Muscle layer of duodenum (tissue), 2 donors: ENCODE measurements at regions not wholly inside any gene's neighbourhood (a gene's known extent, or its start where the extent isn't known, plus 50 kb on each side); places are given as distances from the start of the nearest gene placed in this dataset.
"Not testable (repeated sequence)": the region's sequence is repeated elsewhere in the genome, so short reads cannot be mapped to it uniquely, and the experiment has no call there.

Experiments
- H3K27ac ChIP-seq: one replicate; pipeline ENCODE4 v1.7.0; 2013; ENCODE audit warnings: mild to moderate bottlenecking, low read length
- H3K27me3 ChIP-seq: one replicate; pipeline ENCODE4 v1.7.0; 2013; ENCODE audit warnings: low read depth, mild to moderate bottlenecking, control low read depth, low read length
- H3K36me3 ChIP-seq, 2 donors: one replicate each; pipeline ENCODE4 v1.7.0; 2013; ENCODE audit warnings: low read length in 2 of 2, control low read depth in 1 of 2, mild to moderate bottlenecking in 1 of 2; ENCODE audit not compliant: insufficient read depth in 2 of 2, control insufficient read depth in 1 of 2
- H3K4me1 ChIP-seq, 2 donors: one replicate each; pipeline ENCODE4 v1.7.0; 2013; ENCODE audit warnings: low read length in 2 of 2, mild to moderate bottlenecking in 2 of 2, control low read depth in 1 of 2, moderate library complexity in 1 of 2; ENCODE audit not compliant: insufficient read depth in 2 of 2, control insufficient read depth in 1 of 2
- H3K4me3 ChIP-seq, 2 donors: one replicate each; pipeline ENCODE4 v1.7.0; 2013; ENCODE audit warnings: low read length in 2 of 2, low read depth in 1 of 2, mild to moderate bottlenecking in 1 of 2
- H3K9me3 ChIP-seq, 2 donors: one replicate each; pipeline ENCODE4 v1.7.0; 2013; ENCODE audit warnings: low read length in 2 of 2, control low read depth in 1 of 2, mild to moderate bottlenecking in 1 of 2; ENCODE audit not compliant: control insufficient read depth in 1 of 2
- donor health status: healthy.

DNA sequence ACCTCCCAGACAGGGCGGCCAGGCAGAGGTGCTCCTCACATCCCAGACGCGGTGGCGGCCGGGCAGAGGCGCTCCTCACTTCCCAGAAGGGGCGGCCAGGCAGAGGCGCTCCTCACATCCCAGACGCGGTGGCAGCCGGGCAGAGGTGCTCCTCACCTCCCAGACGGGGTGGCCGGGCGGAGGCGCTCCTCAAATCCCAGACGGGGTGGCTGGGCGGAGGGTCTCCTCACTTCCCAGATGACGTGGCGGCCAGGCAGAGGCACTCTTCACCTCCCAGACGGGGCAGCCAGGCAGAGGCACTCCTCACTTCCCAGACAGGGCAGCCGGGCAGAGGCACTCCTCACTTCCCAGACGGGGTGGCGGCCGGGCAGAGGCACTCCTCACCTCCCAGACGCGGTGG is 247.7 kb upstream of the USP9Y start:
- not testable (repeated sequence) for H3K36me3 ChIP-seq, H3K27me3 ChIP-seq, H3K27ac ChIP-seq, H3K9me3 ChIP-seq, H3K4me3 ChIP-seq, H3K4me1 ChIP-seq

DNA sequence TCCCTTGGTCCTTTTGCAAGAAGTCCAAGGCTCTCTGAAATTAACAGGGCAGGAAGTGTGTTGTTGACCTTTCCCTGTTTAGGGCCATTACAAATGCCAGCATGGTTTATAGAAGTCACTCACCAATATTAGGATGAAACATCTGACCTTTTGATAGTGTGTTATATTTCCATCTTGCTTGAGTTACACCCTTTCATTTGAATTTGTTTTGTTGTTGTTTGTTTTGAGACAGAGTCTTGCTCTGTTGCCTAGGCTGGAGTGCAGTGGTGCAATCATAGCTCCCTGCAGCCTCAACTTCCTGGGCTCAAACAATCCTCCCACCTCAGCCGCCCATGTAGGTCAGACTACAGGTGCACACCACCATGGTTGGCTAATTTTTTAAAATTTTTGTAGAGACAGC is 241.1 kb upstream of the USP9Y start:
- Histone ChIP-seq H3K9me3 (no peaks in the 10 kb centered on the region), H3K36me3 (no peaks in the 10 kb centered on the region), H3K27ac (no peak overlapping the region), H3K27me3 (no peaks in the 10 kb centered on the region), H3K4me3 (no peak overlapping the region), H3K4me1 (no peaks in the 10 kb centered on the region)

DNA sequence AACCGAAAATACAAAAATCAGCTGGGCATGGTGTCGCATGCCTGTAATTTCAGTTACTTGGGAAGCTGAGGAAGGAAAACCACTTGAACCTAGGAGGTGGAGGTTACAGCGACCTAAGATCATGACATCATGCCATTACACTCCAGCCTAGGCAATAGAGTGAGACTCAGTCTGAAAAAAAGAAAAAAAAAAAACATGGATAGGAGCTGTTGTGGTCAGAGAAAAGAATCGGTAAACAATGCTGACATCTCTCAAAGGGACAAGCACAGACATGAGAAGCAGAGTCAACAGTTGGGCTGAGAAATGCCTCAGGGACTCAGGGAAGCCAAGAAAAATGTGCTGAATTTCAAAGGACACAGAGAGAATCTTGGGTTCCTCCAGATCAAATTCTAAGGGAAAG is 236.9 kb upstream of the USP9Y start:
- Histone ChIP-seq H3K9me3 (peaks cover 0 to 5% of the 10 kb centered on the region in 2 donors), H3K4me1 (no peaks in the 10 kb centered on the region), H3K27ac (no peak overlapping the region), H3K27me3 (no peaks in the 10 kb centered on the region), H3K36me3 (no peaks in the 10 kb centered on the region), H3K4me3 (no peak overlapping the region)

DNA sequence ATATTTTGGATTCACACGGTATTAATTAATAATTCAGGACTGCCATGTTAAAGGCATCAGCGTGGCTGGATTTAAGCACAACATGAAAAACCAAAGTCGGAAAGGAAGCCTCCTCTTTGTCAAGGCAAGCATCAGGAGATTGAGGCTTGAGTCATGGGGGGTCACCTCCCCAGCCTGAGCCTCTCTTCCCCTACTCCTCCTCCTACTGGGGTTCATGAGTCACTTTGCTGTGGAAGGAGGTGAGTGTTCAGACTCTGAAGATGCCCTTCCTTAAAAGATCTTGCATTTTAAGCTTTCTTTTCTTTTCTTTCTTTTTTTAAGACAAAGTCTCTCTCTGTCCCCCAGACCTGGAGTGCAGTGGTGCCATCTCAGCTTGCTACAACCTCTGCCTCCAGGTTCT is 235.3 kb upstream of the USP9Y start:
- Histone ChIP-seq H3K4me1 (no peaks in the 10 kb centered on the region), H3K27ac (no peak overlapping the region), H3K4me3 (no peak overlapping the region), H3K9me3 (peaks cover 0 to 5% of the 10 kb centered on the region in 2 donors), H3K36me3 (no peaks in the 10 kb centered on the region), H3K27me3 (no peaks in the 10 kb centered on the region)

DNA sequence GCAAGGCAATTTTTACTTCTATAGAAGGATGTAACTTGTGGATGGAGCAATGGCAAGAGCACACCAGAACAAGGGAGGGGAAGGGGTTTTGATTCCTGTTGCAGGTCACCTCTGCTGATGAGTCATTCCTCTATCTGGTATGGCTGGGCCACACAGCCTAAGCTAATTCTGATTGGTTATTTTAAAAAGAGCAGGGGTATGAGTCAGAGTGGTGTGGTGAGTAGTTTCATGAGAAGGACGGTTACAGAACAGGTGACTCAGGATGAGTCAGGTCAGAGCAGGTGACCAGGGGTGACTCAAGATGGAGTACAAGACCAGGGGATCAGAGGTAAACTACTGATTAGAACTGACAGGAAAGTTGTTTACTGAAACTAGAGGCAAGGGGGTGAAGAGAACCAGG is 231.9 kb upstream of the USP9Y start:
- H3K36me3 ChIP-seq: no peaks in the 10 kb centered on the region
- H3K27me3 ChIP-seq: no peaks in the 10 kb centered on the region
- H3K4me1 ChIP-seq: no peaks in the 10 kb centered on the region
- H3K9me3 ChIP-seq: peaks cover 0 to 5% of the 10 kb centered on the region in 2 donors
- H3K4me3 ChIP-seq: no peak overlapping the region
- no peak overlapping the region for H3K27ac ChIP-seq

DNA sequence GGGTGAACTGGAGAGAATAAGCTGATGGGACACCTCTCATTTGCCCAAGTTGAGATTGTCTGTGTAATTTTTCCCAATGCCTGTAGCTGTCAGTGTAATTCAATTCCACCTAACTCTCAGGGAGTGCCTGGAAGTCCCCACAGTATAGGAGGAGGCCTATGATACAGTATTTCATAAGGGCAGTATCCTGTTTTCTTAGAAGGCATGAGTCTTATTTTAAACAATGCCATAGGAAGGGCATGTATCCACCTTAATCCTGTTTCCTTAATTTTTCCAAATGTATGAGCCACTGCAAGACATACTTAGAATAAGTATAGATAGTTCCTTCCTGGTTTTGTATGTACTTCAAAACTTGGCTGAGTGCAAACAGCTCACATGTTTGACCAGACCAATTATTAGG is 226.6 kb upstream of the USP9Y start:
- no peaks in the 10 kb centered on the region for H3K9me3 ChIP-seq
- no peaks in the 10 kb centered on the region for H3K27me3 ChIP-seq
- no peak overlapping the region for H3K27ac ChIP-seq
- no peaks in the 10 kb centered on the region for H3K36me3 ChIP-seq
- no peak overlapping the region for H3K4me3 ChIP-seq
- no peaks in the 10 kb centered on the region for H3K4me1 ChIP-seq

DNA sequence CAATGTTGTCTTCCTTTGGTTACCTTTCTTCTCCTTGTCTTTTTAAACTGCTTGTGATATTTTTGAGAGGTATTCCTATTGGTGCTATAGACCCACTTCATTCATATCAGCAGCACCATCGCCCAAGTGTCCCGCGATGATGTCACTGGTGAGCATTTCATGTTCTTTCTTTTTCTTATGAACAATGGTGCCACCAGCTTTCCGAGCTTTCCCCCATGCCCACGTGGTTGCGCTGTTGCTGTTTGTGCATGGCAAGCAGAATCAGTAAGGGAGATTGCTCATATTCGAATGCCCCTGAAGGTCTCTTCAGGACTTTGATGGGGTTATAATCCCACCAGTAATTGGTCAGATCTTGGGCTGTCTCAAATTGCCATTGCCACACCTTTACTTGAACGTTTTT is 221.6 kb upstream of the USP9Y start:
- no peak overlapping the region for H3K27ac ChIP-seq
- no peaks in the 10 kb centered on the region for H3K36me3 ChIP-seq
- H3K9me3 ChIP-seq: no peaks in the 10 kb centered on the region
- H3K4me3 ChIP-seq: no peak overlapping the region
- no peaks in the 10 kb centered on the region for H3K27me3 ChIP-seq
- H3K4me1 ChIP-seq: no peaks in the 10 kb centered on the region

DNA sequence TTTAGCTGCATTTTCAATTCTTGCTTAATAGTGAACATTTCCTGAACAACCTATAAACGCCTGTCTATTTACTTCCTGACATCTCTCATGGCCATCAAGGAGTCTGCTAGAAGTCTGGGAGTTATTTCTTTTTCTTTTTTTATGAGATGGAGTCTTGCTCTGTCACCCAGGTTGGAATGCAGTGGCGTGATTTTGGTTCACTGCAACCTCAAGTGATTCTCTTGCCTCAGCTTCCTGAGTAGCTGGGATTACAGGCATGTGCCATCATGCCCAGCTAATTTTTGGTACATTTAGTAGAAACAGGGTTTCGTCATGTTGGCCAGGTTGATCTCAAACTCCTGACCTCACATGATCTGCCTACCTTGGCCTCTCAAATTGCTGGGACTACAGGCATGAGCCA is 217.6 kb upstream of the USP9Y start:
- no peaks in the 10 kb centered on the region for H3K4me1 ChIP-seq
- H3K9me3 ChIP-seq: no peaks in the 10 kb centered on the region
- H3K4me3 ChIP-seq: no peak overlapping the region
- no peak overlapping the region for H3K27ac ChIP-seq
- no peaks in the 10 kb centered on the region for H3K27me3 ChIP-seq
- H3K36me3 ChIP-seq: no peaks in the 10 kb centered on the region

DNA sequence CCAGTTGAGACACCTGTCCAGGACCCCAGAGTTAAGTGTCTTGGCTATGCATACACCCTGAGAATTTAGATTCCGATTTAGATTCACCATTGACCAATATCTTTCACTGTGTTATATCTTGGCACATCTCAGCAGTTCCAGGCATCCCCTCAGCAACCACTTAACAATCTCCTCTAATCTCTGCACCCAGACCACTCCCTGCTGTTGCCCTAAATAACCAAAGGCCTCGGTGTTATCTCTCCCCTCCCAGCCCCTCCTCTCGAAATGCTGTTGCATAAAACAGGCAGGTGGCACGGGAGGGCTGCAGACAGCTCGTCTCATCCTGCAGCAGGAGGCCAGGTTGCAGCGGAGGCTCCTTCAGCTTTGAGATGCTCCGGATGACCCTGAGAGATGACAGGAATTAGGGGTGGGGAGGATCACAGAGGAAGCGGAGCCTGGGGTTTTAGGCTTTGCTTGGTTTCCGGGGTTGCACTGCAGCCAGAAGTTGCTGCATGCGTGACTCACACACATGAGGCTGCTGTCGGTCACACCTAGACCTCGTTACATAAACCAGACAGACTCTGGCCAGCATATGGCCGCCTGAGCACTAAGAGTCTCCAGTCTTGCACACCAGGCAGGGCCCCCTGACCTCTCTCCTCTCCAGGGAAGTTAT is 210.3 kb upstream of the USP9Y start:
- no peaks in the 10 kb centered on the region for H3K36me3 ChIP-seq
- no peaks in the 10 kb centered on the region for H3K27me3 ChIP-seq
- H3K4me3 ChIP-seq: no peak overlapping the region
- no peaks in the 10 kb centered on the region for H3K9me3 ChIP-seq
- H3K27ac ChIP-seq: no peak overlapping the region
- no peaks in the 10 kb centered on the region for H3K4me1 ChIP-seq

DNA sequence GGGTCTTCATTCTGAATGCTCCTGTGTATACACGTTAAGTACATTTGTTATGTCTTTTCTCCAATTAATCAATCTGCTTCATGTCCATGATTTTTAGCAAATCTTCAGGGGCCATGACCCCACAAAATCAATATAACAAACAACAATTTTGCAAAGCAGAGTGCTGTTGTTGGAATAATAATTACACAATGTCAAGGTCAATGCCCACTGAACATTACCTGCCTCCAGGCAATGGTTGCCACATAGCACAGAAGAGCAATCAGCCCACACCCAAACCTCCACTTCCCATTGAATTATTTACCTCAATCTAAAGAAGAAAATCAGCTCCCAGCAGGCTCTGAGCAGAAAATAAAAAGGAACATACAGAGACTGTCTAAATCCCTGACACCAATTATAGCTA is 208.8 kb upstream of the USP9Y start:
- Histone ChIP-seq H3K27ac (no peak overlapping the region), H3K4me3 (no peak overlapping the region), H3K27me3 (no peaks in the 10 kb centered on the region), H3K36me3 (no peaks in the 10 kb centered on the region), H3K9me3 (no peaks in the 10 kb centered on the region), H3K4me1 (no peaks in the 10 kb centered on the region)

DNA sequence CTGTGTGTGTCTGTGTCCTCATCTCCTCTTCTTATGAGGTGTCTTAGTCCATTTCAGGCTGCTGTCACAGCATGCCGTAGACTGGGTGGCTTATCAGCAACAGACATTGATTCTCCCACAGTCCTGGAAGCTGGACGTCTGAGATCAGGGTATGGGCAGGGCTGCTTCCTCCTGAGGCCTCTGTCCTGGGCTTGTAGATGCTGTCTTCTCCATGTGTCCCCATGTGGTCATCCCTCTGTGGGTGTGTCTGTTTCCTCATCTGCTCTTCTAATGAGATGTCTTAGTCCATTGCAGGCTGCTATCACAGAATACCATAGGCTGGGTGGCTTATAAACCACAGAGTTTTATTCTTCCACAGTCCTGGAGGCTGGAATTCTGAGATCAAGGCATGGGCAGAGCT is 205.0 kb upstream of the USP9Y start:
- no peaks in the 10 kb centered on the region for H3K36me3 ChIP-seq
- H3K4me1 ChIP-seq: no peaks in the 10 kb centered on the region
- no peak overlapping the region for H3K4me3 ChIP-seq
- no peaks in the 10 kb centered on the region for H3K9me3 ChIP-seq
- no peaks in the 10 kb centered on the region for H3K27me3 ChIP-seq
- no peak overlapping the region for H3K27ac ChIP-seq

DNA sequence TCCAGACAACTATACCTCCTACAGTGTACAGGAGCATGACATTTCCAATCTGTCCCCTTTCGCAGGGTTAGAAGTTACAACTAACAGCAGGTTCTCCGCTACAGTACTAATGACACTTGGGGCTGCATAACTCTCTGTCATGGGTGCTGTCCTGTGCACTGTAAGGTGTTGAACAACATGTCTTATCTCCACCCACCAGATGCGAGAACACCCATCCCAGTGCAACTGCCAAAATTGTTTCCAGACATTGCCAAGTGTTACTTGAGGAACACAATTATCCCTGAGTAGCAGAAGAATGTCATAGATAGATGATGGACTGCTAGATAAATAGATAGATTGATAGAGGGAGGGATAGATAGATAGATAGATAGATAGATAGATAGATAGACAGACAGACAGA is 200.9 kb upstream of the USP9Y start:
- Histone ChIP-seq H3K9me3 (peaks cover 0 to 2% of the 10 kb centered on the region in 2 donors), H3K27me3 (no peaks in the 10 kb centered on the region), H3K4me1 (no peaks in the 10 kb centered on the region), H3K27ac (no peak overlapping the region), H3K4me3 (no peak overlapping the region), H3K36me3 (no peaks in the 10 kb centered on the region)
